SK-N-SH treated with all-trans-retinoic acid at 6 μM for 48 hours (cell line): ENCODE measurements at regions not wholly inside any gene's neighbourhood (a gene's known extent, or its start where the extent isn't known, plus 50 kb on each side); places are given as distances from the start of the nearest gene placed in this dataset.

Source experiments
- ARNTL ChIP-seq: fragments of 450-650 bp; formaldehyde crosslinking; IDR thresholded peaks from 2 replicates; pipeline ENCODE4 v1.5.0; 2020; ENCODE audit warnings: low read depth, mild to moderate bottlenecking, moderate library complexity, borderline replicate concordance
- CREB5 ChIP-seq: fragments of 250-450 bp; sonication (Bioruptor Pico); IDR thresholded peaks from 2 replicates; pipeline ENCODE4 v1.5.1; 2020; ENCODE audit warnings: low read depth, mild to moderate bottlenecking, moderate library complexity
- CSRNP3 ChIP-seq: fragments of 250-450 bp; sonication (Bioruptor Pico); IDR thresholded peaks from 2 replicates; pipeline ENCODE4 v1.5.1; 2021; ENCODE audit warnings: mild to moderate bottlenecking, moderate library complexity
- PATZ1 ChIP-seq: fragments of 250-450 bp; sonication (Bioruptor Pico); IDR thresholded peaks from 2 replicates; pipeline ENCODE4 v1.8.0; 2020; ENCODE audit warnings: mild to moderate bottlenecking, moderate library complexity, borderline replicate concordance
- POU6F1 ChIP-seq: fragments of 250-450 bp; sonication (Bioruptor Pico); IDR thresholded peaks from 2 replicates; pipeline ENCODE4 v1.8.0; 2021; ENCODE audit warnings: low read depth, mild to moderate bottlenecking, moderate library complexity, borderline replicate concordance
- RARB ChIP-seq: fragments of 250-450 bp; sonication (Bioruptor Pico); IDR thresholded peaks from 2 replicates; pipeline ENCODE4 v1.8.0; 2021; ENCODE audit warnings: mild to moderate bottlenecking, moderate library complexity
- TOX ChIP-seq: fragments of 250-450 bp; sonication (Bioruptor Pico); IDR thresholded peaks from 2 replicates; pipeline ENCODE4 v1.8.0; 2021; ENCODE audit warnings: mild to moderate bottlenecking, moderate library complexity, borderline replicate concordance
- ZFP30 ChIP-seq: fragments of 450-650 bp; formaldehyde crosslinking; IDR thresholded peaks from 2 replicates; pipeline ENCODE4 v1.5.0; 2022; ENCODE audit warnings: mild to moderate bottlenecking, moderate library complexity
- ZNF565 ChIP-seq: fragments of 450-650 bp; formaldehyde crosslinking; conservative IDR thresholded peaks from 2 replicates; pipeline ENCODE4 v1.5.0; 2020; ENCODE audit warnings: low read depth, mild to moderate bottlenecking, moderate library complexity

DNA sequence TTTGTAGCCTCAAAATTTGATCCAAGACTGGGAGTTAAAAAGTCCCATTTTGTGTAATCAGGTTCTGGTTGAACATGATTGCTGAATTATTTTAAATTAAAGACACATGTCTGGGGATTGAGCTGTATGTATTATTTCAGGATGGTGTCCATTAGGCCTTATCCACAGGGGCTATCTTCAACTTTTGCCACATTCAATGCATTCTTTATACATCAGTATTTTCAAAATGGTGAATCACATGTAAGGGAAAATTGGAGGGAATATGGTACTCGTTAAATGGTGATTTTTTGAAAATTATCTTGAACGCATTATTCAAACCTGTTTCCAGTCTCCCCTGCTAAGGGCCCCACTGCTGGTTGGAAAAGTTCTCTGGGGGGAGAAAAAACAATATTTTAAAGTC is 367.7 kb upstream of the NPVF start:
- no peak for TF ChIP-seq CSRNP3 (CRISPR knock-in tag)
- TF ChIP-seq ZFP30 (CRISPR knock-in tag) = no peak
- no peak for TF ChIP-seq ARNTL (CRISPR knock-in tag)
- TF ChIP-seq TOX (CRISPR knock-in tag) = no peak
- TF ChIP-seq RARB (CRISPR knock-in tag) = no peak
- TF ChIP-seq CREB5 (CRISPR knock-in tag) = no peak
- no peak for TF ChIP-seq PATZ1 (CRISPR knock-in tag)
- TF ChIP-seq POU6F1 = no peak
- no peak for TF ChIP-seq ZNF565 (CRISPR knock-in tag)
